Skin epidermis (tissue), 12 donors: ENCODE measurements at regions not wholly inside any gene's neighbourhood (a gene's known extent, or its start where the extent isn't known, plus 50 kb on each side); places are given as distances from the start of the nearest gene placed in this dataset.

Source experiments
- H3K27ac ChIP-seq, 21 experiments: fragments of 200-600 bp; sonication (generic) in 11 of 21; one replicate each; pipeline ENCODE4 v1.5.0; 2020; ENCODE audit warnings: mild to moderate bottlenecking in 3 of 21, inconsistent platforms in 2 of 21, moderate library complexity in 2 of 21
- H3K4me3 ChIP-seq, 7 experiments: fragments of 200-600 bp; sonication (generic) in 2 of 7; one replicate each; pipeline ENCODE4 v1.5.0; 2020; ENCODE audit warnings: inconsistent platforms in 2 of 7, mild to moderate bottlenecking in 2 of 7, moderate library complexity in 1 of 7

DNA sequence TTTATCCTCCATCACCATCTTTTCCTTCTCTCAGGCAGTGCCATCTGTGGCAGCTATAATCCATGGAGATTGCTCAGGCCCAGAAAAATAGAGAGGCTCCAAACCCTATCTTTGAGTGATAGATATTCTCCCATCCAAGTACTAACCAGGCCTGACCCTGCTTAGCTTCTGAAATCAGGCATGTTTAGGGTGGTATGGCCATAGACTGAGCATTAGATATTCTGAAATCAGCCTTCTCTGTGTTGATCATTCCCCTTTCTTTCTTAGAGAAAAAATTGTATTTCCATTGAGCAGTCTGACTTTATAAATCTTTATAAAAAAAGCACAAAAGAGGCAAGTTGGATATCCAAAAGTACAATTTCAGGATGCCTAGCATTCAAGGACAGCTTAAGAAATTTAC lies 131.5 kb upstream of the ACVR2A start:
- H3K4me3 ChIP-seq = no peak overlapping the region
- H3K27ac ChIP-seq = no peak overlapping the region

DNA sequence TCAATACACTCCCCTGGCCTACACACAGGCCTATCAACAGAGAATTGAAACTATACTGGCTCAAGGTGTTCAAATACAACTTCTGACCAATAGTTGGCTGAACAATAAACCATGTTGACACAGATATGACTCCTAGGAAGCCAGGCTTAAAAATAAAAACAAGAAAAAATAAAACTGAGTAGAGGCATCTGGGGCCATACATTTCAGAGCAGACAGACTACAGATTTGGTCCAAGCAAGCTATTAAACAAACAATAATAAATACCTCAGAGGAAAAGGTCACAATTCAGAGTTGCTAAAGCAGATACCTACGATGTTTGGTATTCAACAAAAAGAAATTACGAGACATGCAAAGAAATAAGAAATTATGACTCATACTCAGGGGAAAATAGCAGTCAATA lies 132.8 kb upstream of the ACVR2A start:
- no peak overlapping the region for H3K27ac ChIP-seq
- H3K4me3 ChIP-seq = no peak overlapping the region

DNA sequence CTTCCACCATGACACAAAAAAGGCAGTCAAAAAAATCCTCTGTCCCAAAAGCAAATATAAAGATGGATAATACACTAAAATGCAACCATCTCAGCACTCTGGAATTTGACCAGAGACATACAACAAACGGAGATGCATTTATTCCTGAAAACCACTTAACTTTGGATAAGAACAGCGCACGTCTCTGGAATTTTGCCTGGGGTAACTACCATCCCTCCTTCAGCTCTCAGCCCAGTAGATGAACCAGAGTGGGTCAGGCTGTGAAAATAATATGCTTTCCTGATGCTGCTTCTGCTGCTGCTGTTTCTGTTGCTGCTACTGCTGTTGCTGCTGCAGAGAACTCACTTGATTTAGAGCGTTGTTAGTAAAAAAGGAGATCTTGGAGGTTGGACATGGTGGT lies 133.8 kb upstream of the ACVR2A start:
- no peak overlapping the region for H3K4me3 ChIP-seq
- H3K27ac ChIP-seq = no peak overlapping the region

DNA sequence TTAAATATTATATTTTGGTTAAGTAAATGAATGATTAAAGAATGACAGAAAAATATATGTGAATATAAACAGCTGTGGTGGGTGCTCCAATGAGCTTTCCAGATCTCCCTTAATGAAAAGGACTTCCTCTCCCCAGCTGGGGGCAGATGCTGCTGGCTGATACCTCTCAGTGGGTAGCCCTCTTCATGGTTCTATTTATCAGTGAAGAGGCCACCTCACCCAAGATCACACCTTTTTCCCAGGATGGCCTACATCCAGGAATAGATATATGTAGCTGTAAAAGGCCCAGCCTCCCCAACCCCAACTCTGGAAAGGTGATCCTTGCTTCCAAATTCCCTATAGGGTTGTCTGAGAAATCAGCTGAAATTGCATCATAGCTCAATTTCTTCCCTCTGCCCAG lies 135.2 kb upstream of the ACVR2A start:
- no peak overlapping the region for H3K4me3 ChIP-seq
- no peak overlapping the region for H3K27ac ChIP-seq

DNA sequence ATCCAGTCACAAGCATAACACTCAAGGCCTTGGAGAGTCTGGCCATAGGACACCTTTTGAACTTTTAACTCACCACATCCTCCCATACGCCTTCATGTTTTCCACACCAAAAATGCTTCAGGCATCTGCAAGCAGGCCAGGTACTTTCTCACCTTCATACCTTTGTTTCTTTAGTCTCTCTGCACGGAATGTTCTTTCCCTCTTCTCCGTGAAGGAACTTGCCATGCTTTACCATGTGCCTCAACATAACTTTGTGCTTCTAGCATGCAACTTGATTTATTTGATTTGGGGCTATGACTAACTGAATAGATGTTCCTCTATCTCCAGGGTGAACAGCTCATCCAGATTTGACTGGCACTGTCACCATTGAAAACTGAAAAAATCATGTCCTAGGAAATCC lies 141.7 kb upstream of the ACVR2A start:
- Histone ChIP-seq H3K4me3 (no peak overlapping the region), H3K27ac (no peak overlapping the region)

DNA sequence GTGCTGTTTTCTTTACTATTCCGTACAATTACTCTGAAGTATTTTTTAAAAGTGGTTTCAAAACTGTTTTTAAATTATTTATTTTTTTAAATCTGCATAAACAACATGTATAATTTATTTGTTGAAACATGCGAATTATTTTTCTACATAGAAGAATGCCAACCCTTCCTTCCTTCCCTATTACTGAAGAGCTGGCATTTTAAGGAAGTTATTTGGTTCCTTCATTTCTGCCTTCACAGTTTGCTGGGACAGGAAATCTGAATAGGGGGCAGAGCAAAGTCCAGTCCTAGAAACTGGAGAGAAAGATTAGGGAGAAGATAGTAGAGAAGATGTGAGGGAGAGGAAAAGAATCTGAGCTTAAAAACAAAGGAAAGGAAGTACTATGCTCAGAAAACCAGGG lies 146.7 kb upstream of the ACVR2A start:
- no peak overlapping the region for H3K4me3 ChIP-seq
- H3K27ac ChIP-seq = no peak overlapping the region

DNA sequence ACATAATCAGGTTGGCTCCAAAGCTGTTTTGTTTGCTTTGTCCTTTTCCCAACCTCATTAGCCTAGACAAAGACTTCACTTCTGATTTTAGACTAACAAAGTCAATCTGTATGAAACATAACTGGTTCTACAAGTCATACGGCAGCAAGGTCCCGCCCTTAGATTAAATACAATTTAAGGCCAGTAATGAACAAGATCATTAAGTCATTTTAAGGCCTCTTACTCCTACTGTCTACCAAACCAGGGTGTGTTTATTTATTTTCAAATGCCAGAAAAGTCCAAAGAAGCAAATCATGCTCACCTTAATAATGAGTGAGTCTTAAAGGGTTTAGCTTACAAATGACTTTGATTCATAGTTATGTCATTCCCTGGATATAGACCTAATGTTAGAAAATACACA lies 148.4 kb upstream of the ACVR2A start:
- Histone ChIP-seq H3K27ac (no peak overlapping the region), H3K4me3 (no peak overlapping the region)

DNA sequence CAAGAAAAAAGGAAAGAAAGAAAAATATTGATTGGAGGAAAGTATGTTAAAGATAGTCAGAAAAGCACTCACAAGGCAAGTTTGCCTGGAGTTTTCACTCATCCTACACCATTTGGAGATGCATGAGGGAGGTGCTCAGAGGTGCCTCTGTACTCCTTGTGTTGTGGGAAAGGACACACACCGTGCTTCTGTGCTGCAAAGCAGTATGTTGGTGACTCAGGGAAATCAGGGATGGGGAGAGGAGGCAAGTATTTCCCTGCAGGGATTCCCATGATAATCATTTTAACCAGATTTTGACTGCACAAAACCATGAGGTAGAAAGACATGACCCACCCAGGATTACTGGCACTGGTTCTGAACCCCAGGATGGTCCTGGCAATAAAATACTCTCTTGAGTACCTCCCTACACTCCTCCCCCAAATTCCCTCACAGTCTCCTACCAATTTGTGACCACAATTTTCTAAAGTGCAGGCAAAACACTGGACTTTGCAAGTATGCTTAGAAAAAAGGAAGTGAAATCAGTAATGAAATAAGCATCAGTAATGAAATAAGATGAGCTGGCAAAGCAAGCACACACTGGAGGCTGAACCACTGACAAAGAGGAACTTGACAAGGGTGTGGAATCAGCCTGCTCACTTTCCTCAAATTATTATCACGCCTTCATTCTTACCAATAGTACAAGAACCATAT lies 155.5 kb upstream of the ACVR2A start:
- Histone ChIP-seq H3K27ac (no peak overlapping the region), H3K4me3 (no peak overlapping the region)

DNA sequence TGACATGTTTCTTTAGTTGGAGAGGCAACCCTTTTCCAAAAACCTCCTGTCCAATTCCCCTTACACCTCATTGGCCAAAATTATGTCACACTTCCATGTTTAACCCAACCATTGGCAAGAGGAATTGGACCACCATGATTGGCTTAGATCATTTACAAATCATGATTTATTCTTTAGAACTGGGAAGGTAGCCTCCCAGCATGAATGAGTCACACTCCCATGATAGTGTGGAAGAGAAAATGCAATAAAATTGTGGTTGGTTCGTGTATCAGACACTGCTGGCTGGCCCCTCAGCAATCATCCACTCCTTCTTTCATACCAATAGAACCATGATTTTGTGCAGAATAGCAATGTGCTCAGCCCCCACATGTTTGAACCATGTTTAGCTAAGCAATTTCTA lies 156.6 kb upstream of the ACVR2A start:
- Histone ChIP-seq H3K4me3 (no peak overlapping the region), H3K27ac (no peak overlapping the region)

DNA sequence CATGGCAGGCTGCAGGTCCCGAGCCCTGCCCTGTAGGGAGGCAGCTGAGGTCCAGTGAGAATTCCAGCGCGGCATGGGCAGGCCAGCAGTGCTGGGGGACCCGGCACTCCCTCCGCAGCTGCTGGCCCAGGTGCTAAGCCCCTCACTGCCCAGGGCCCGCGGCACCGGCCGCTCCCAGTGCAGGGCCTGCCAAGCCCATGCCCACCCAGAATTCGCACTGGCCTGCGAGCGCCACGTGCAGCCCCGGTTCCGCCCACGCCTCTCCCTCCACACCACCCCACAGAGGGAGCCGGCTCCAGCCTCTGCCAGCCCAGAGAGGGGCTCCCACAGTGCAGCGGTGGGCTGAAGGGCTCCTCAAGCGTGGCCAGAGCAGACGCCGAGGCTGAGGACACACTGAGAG lies 158.5 kb upstream of the ACVR2A start:
- no peak overlapping the region for H3K4me3 ChIP-seq
- H3K27ac ChIP-seq = no peak overlapping the region

DNA sequence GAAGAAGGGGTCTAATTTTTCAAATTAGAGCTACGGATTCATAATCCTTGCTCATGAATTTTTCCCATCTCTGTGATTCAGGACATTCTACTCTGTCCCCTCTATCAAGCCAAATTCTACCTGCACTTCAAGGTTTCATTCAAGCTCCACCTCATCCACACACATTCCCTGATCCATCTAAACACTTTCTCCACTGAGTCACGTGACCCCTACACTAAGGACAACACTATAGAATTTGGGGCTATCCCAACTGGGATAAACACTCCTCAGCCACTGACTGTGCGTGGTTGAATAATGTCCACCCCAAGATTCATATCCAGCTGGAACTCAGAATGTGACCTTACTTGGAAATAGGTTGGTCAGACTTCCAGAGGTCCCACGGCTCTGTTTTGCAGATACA lies 159.9 kb upstream of the ACVR2A start:
- Histone ChIP-seq H3K27ac (no peak overlapping the region), H3K4me3 (no peak overlapping the region)

DNA sequence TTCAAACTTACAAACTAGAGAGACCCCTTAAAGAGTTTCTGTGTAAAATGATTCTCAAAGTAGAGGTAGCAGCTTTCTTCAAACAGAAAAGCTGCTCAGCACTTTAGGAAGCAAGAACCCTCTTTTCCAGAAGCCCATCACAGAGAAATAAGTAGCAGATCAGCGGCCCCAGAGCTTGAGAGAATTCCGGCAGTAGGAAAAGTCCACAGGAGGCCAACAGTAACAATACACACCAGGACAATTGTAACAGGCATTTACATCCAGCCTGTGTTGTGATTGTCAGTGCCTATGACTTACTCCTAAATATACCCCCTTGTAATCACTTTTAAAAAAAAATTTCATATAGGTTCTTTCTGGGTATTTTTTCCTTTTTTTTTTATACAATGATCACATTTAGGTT lies 161.4 kb upstream of the ACVR2A start:
- no peak overlapping the region for H3K4me3 ChIP-seq
- H3K27ac ChIP-seq = no peak overlapping the region

DNA sequence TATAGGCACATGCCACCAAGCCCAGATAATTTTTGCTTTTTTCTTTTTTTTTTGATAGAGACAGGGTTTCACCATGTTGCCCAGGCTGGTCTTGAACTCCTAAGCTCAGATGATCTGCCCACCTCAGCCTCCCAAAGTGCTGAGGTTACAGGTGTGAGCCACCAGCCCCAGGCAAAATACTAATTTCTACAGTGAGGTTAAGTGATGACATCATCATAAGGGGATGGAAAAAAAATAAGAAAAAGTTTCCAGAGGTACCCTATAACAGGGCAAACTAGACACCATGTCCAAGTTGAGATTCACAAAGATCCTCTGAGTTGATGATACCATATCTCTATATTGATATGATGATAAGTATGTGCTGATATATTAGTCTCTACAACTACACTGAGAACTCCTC lies 163.7 kb upstream of the ACVR2A start:
- Histone ChIP-seq H3K27ac (no peak overlapping the region), H3K4me3 (no peak overlapping the region)

DNA sequence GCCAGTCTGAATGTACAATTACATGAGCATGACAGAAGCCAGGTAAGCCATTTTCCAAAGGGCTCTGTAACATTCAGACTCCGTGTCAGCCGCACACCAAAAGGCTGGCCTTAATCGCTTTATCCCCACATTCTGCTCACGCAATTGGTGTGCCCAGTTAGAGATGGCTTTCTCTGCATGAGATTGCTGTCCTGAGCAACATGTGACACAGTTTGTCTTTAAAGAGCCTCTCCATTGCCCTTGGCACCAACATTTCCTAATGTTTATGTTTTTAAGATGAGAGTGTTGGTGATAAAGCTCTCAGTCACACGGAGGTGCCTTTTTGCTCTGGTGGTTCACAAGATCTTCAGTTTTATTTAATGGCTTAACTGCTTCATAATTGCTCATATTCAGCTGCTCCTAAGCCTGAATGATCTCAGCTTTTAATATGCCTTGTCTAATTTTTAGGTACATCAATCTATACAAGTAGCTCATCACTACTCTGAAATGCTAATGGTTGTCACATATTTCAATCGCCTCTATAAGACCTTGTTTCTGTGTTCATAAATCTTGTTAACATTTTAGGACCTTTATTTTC lies 164.8 kb upstream of the ACVR2A start:
- no peak overlapping the region for H3K4me3 ChIP-seq
- H3K27ac ChIP-seq = no peak overlapping the region

DNA sequence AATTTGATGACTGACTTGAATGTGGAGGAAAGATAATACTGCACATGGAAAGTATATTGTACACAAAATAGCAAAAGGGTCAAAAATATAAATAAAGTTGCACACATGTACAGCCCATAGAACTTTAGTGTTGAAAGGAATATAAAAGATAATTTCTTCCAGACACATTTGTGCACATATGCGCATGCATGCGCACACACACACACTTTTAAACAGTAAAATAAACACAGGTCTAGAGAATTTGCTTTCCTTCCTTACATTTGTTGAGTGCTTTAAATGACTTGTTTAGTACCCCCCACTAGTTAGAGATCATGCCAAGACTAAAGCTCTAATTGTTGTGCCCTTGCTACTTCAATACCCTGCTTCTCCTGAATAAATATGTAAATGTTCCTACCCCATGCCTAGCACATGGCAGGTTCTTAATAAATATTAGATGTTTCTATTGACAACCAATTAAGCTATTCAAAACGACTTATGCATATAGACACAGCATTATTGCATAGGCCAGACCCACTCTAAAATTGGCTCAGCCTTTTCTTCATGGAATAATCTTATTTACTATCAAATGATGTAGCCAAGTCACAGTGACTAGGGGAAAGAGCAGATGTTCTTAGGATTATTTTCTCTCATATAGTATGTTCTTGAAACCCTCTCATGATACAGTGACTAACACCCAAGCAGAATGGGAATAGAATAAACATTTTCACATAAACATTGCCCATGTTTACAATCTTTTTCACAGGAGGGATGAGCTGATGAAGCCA lies 165.5 kb upstream of the ACVR2A start:
- H3K27ac ChIP-seq = no peak overlapping the region
- no peak overlapping the region for H3K4me3 ChIP-seq

DNA sequence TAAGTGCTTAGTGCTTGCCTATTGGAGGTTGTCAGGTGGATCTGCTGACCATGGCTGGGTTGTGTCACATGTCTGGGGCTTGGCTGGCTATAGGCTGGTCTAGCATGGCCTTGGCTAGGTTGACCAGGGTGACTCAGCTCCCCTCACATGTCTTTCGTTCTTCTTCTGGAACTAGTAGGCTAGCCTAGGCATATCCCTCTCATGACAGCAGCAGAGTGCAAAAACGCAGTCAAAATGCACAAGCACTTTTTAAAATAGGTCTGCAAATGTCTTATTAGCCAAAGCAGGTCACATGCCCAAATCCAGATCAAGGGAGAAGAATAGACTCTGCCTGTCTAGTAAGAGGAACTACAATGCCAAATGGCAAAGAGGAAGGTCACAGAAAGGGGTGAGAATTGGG lies 179.7 kb upstream of the ACVR2A start:
- no peak overlapping the region for H3K4me3 ChIP-seq
- H3K27ac ChIP-seq = no peak overlapping the region

DNA sequence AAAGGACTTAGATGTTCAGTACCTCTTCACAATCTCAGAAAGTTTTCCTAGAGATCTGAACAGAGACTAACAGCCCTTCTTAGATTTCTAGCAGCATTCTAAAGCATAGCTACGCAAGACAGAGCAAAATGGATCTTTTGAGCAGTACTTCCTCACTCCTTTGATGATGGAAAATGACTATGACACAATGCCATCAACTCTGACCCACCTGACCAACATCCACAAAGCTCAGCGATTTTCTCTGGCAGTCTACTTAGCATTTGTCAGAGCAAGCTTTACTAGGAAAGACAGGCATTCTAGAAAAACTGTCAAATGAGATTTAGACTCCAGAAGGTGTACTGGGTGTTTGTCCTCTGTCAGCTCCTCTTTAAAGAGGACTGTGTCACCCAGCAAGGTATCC lies 180.9 kb upstream of the ACVR2A start:
- peak overlapping the region in 2 of 7 experiments; percentile 3 to 6 for H3K4me3 ChIP-seq
- peak overlapping the region in 11 of 21 experiments; percentile 10 to 86 (median 55) for H3K27ac ChIP-seq

DNA sequence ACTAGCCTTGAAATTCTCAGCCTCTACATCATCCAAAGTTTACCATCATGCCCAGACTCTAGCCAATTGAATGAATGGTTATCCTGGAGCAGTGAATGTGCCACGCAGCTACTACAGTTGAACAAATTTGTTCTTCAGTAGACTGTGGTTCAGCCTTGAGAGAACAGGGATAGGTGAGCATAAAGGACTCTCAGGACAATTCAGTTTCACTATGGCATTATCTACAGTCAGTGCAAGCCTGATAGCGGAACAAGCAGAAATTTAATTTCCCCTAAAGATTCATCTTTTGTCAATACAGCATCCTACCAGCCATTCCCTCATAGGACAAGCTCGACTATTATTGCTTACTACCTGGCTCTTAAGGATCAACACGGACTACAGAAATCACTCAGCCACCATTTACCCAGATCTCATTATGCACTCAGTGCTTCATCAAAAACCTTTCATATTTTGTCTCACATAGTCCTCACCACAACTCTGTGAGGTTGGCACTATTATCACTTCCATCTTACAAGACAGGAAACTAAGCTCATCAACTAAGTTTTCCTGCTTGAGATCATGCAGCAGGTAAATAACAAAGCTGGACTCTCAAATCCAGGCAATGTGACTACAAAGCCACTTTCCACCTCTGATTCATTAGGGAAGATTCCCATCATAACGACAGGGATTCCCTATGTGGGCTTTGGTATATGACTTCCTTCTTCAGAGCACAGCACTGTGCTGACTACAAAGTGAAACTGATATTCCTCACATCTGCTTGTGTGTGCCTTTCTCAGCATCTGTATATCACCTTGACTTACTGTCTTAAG lies 181.5 kb upstream of the ACVR2A start:
- Histone ChIP-seq H3K4me3 (peak overlapping the region in 2 of 7 experiments; percentile 3 to 6), H3K27ac (peak overlapping the region in 11 of 21 experiments; percentile 10 to 86 (median 55))

DNA sequence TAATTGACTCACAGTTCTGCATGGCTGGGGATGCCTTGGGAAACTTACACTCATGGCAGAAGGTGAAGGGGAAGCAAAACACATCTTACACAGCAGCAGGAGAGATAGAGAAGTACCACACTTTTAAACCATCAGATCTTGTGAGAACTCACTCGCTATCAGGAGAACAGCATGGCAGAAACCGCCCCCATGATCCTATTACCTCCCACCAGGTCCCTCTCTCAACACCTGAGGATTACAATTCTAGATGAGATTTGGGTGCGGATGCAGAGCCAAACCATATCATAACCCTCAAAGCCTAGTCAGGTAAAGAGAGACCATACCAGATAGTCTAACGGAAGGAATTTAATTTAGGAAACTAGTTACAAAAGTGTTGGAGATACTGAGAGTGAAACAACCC lies 182.6 kb upstream of the ACVR2A start:
- Histone ChIP-seq H3K4me3 (no peak overlapping the region), H3K27ac (peak overlapping the region in 1 of 21 experiments; percentile 86)

DNA sequence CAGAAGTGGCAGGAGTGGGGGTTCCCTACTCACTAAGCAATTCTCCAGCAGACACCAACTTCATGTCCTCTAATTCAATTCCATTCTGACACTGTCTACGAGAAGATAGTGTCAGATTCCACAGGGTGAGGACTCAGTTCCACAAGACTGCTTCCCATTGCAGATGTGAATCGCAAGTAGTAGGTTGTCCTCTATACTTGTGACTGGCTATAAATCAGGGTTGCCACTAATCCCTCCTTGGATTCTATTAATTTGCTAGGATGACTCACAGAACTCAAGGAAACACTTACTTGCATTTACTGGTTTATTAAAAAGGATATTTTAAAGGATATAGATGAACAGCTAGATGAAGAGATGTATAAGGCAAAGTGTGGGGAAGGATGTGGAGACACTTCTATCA lies 184.1 kb upstream of the ACVR2A start:
- Histone ChIP-seq H3K27ac (no peak overlapping the region), H3K4me3 (no peak overlapping the region)
